Fibroblast of lung (primary cell): ENCODE measurements at regions not wholly inside any gene's neighbourhood (a gene's known extent, or its start where the extent isn't known, plus 50 kb on each side); places are given as distances from the start of the nearest gene placed in this dataset.

Experiments used
- DNase-seq, 2 donors: peaks; one replicate each; pipeline versions ENCODE4 v3.0.0 to v3.0.0-alpha.2; 2010; ENCODE audit warnings: low read depth in 2 of 2
- H2AFZ ChIP-seq: 2 replicates; pipeline ENCODE4 v1.5.1; 2012; ENCODE audit warnings: low read length, control low read depth, inconsistent platforms
- H3K27ac ChIP-seq: 2 replicates; pipeline ENCODE4 v1.5.1; 2011; ENCODE audit warnings: low read length, control low read depth; ENCODE audit not compliant: insufficient read depth
- H3K27me3 ChIP-seq: 2 replicates; pipeline ENCODE4 v1.5.1; 2011; ENCODE audit warnings: mild to moderate bottlenecking, low read length; ENCODE audit not compliant: control insufficient read depth, insufficient read depth
- H3K36me3 ChIP-seq: 2 replicates; pipeline ENCODE4 v1.5.1; 2011; ENCODE audit warnings: low read length; ENCODE audit not compliant: control insufficient read depth, insufficient read depth
- H3K4me1 ChIP-seq: 2 replicates; pipeline ENCODE4 v1.5.1; 2011; ENCODE audit warnings: low read length; ENCODE audit not compliant: control insufficient read depth, insufficient read depth; ENCODE audit errors: extremely low read depth
- H3K4me2 ChIP-seq: 2 replicates; pipeline ENCODE4 v1.5.1; 2011; ENCODE audit warnings: low read length, control low read depth; ENCODE audit not compliant: insufficient read depth; ENCODE audit errors: extremely low read depth
- H3K4me3 ChIP-seq, 4 experiments: fragments of 200-600 bp in 1 of 4; sonication (generic) in 1 of 4; replicated peaks in 1 of 4; 2 replicates each; pipeline ENCODE4 v1.5.1; 2011 to 2016; ENCODE audit warnings: low read length in 4 of 4, low read depth in 3 of 4, mild to moderate bottlenecking in 3 of 4, control low read depth in 2 of 4, inconsistent platforms in 1 of 4, mixed read lengths in 1 of 4; ENCODE audit not compliant: insufficient read depth in 1 of 4; ENCODE audit errors: control extremely low read depth in 1 of 4
- H3K79me2 ChIP-seq: 2 replicates; pipeline ENCODE4 v1.5.1; 2012; ENCODE audit warnings: mild to moderate bottlenecking, low read length, inconsistent platforms; ENCODE audit not compliant: control insufficient read depth, insufficient read depth
- H3K9ac ChIP-seq: 2 replicates; pipeline ENCODE4 v1.5.1; 2011; ENCODE audit warnings: mild to moderate bottlenecking, low read length, control low read depth; ENCODE audit not compliant: insufficient read depth
- H3K9me3 ChIP-seq: 2 replicates; pipeline ENCODE4 v1.5.1; 2012; ENCODE audit warnings: low read depth, low read length; ENCODE audit not compliant: control insufficient read depth, insufficient read depth
- H4K20me1 ChIP-seq: 2 replicates; pipeline ENCODE4 v1.5.1; 2011; ENCODE audit warnings: low read length; ENCODE audit not compliant: control insufficient read depth, insufficient read depth; ENCODE audit errors: extremely low read depth
- CTCF ChIP-seq, 2 donors: IDR thresholded peaks in 1 of 2; conservative IDR thresholded peaks in 1 of 2; 1 replicate in 1 of 2; 2 replicates in 1 of 2; pipeline ENCODE4 v1.5.1; 2011 to 2012; ENCODE audit warnings: low read length in 2 of 2, control low read depth in 1 of 2, inconsistent platforms in 1 of 2, low read depth in 1 of 2, mild to moderate bottlenecking in 1 of 2
- EZH2 ChIP-seq: IDR thresholded peaks from 2 replicates; pipeline ENCODE4 v1.5.1; 2012; ENCODE audit warnings: low read length, control low read depth, mild to moderate bottlenecking; ENCODE audit errors: missing control alignments

DNA sequence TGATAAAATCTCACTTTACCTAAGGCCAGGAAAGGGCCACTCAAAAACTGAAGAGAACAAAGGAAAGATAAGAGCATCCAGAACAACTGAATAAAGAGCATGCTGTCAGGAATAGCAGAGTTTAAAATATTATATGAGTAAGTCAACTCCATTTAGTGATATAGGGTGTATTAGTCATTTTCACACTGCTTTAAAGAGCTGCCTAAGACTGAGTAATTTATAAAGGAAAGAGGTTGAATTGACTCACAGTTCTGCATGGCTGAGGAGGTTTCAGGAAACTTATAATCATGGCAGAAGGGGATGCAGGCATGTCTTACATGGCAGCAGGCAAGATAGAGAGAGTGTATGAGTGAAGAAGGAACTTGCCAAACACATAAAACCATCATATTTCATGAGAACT lies 778.0 kb upstream of the NECTIN3 start:
- Histone ChIP-seq H3K4me1 (no peaks in the 10 kb centered on the region), H4K20me1 (no peaks in the 10 kb centered on the region), H3K4me2 (no peak overlapping the region), H3K27ac (no peak overlapping the region), H3K9ac (no peak overlapping the region), H3K36me3 (no peaks in the 10 kb centered on the region), H3K27me3 (no peaks in the 10 kb centered on the region), H3K79me2 (no peaks in the 10 kb centered on the region), H3K4me3 (no peak overlapping the region), H2AFZ (no peak overlapping the region), H3K9me3 (no peaks in the 10 kb centered on the region)
- TF ChIP-seq EZH2 (no peak), CTCF (conservative IDR thresholded peaks at IDR 0.05 in 1 of 2, IDR thresholded peaks at IDR 0.05 in 1 of 2; ENCODE audit: low read depth in 1 of 2, low read length in 2 of 2) (no peak)
- peak in 1 of 2 donors; percentile 5 for DNase-seq

- peak; percentile 11 to 60 for DNase-seq
- Histone ChIP-seq H3K36me3 (no peaks in the 10 kb centered on the region), H2AFZ (no peak overlapping the region), H3K27me3 (no peaks in the 10 kb centered on the region), H3K4me2 (no peak overlapping the region), H3K9me3 (no peaks in the 10 kb centered on the region), H3K79me2 (no peaks in the 10 kb centered on the region), H3K4me3 (no peak overlapping the region), H3K27ac (no peak overlapping the region), H3K4me1 (no peaks in the 10 kb centered on the region), H4K20me1 (no peaks in the 10 kb centered on the region), H3K9ac (no peak overlapping the region)
- TF ChIP-seq CTCF (conservative IDR thresholded peaks at IDR 0.05 in 1 of 2, IDR thresholded peaks at IDR 0.05 in 1 of 2; ENCODE audit: low read depth in 1 of 2, low read length in 2 of 2) = no peak
- TF ChIP-seq EZH2 = no peak
Measured at GRCh38 chr3:110296885-110297284, 774.7 kb upstream of the NECTIN3 start.

DNA sequence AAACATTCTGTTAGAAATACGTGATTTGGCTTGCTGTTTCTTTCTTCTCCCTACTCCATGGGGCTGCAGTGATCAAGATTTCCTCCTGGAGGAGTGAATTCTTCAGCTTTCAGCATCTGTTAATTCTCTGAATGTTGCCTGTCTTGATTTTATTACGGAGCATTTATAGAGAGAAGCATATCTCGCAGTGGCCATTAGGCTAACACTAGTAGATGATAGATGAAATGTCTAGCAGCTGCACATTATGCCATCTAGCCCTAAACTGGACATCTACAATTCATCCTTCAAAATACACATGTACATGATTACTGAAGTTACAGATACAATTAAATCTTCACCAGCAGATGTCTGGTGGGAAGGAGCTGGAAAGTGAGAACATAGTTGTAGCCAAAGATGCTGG lies 769.8 kb upstream of the NECTIN3 start:
- no peaks in the 10 kb centered on the region for H4K20me1 ChIP-seq
- H3K9me3 ChIP-seq = no peaks in the 10 kb centered on the region
- H2AFZ ChIP-seq = no peak overlapping the region
- no peak overlapping the region for H3K9ac ChIP-seq
- H3K4me3 ChIP-seq = no peak overlapping the region
- no peaks in the 10 kb centered on the region for H3K36me3 ChIP-seq
- no peak for DNase-seq
- TF ChIP-seq CTCF (conservative IDR thresholded peaks at IDR 0.05 in 1 of 2, IDR thresholded peaks at IDR 0.05 in 1 of 2; ENCODE audit: low read depth in 1 of 2, low read length in 2 of 2) = no peak
- TF ChIP-seq EZH2 = no peak
- no peaks in the 10 kb centered on the region for H3K79me2 ChIP-seq
- no peak overlapping the region for H3K4me2 ChIP-seq
- no peak overlapping the region for H3K27ac ChIP-seq
- no peaks in the 10 kb centered on the region for H3K4me1 ChIP-seq
- no peaks in the 10 kb centered on the region for H3K27me3 ChIP-seq
